Type B pancreatic cell (in vitro differentiated cells): ENCODE measurements at regions not wholly inside any gene's neighbourhood (a gene's known extent, or its start where the extent isn't known, plus 50 kb on each side); places are given as distances from the start of the nearest gene placed in this dataset.
A peak's percentile ranks its signal among the peaks of the same experiment; 100 is the strongest.

Experiments used
- DNase-seq: peaks from one replicate; pipeline ENCODE4 v3.0.0; 2021; ENCODE audit warnings: mixed read lengths; ENCODE audit not compliant: unreplicated experiment; ENCODE audit errors: extremely low spot score
- H3K27ac Mint-ChIP-seq: 2 replicates; pipeline ENCODE4 v1.8.0; 2021; ENCODE audit warnings: mild to moderate bottlenecking, mixed read lengths
- H3K27me3 Mint-ChIP-seq: 2 replicates; pipeline ENCODE4 v1.8.0; 2021; ENCODE audit warnings: mixed read lengths
- H3K36me3 Mint-ChIP-seq: 2 replicates; pipeline ENCODE4 v1.8.0; 2021; ENCODE audit warnings: mixed read lengths
- H3K4me1 Mint-ChIP-seq: one replicate; pipeline ENCODE4 v1.8.0; 2021; ENCODE audit warnings: mixed read lengths; ENCODE audit not compliant: unreplicated experiment
- H3K4me3 Mint-ChIP-seq: 2 replicates; pipeline ENCODE4 v1.8.0; 2021; ENCODE audit warnings: mild to moderate bottlenecking, mixed read lengths
- H3K9me3 Mint-ChIP-seq: 2 replicates; pipeline ENCODE4 v1.8.0; 2021; ENCODE audit warnings: mixed read lengths
- CTCF ChIP-seq: fragments of 200-600 bp; sonication (generic); conservative IDR thresholded peaks from 2 replicates; pipeline ENCODE4 v1.5.0; 2021; ENCODE audit warnings: antibody characterized with exemption, mild to moderate bottlenecking

DNA sequence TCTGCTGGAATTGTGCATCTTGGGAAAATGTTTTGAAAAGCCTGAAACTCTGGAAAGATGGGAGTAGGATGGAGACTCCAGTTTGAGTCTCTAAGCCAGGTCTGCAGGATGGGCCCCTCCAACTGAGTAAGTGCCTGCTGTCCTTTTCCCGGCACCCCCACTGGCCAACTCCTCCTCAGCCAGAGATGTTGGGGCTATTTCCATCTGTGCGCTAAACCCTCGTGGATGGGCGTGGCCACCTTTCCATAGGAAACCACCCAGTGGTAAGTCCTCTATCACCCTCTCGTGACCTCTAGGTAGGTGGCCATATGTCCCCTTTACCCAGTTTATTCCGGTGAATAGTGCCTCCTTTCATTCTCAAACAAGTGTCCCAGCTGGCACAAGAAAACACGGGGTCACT is 250.9 kb downstream of the TOMM20 start:
- no peaks in the 10 kb centered on the region for H3K36me3 Mint-ChIP-seq
- H3K4me1 Mint-ChIP-seq: peaks cover 36% of the 10 kb centered on the region
- no peak for TF ChIP-seq CTCF
- no peak for DNase-seq
- no peak overlapping the region for H3K27ac Mint-ChIP-seq
- H3K9me3 Mint-ChIP-seq: no peaks in the 10 kb centered on the region
- H3K27me3 Mint-ChIP-seq: no peaks in the 10 kb centered on the region
- H3K4me3 Mint-ChIP-seq: no peak overlapping the region

DNA sequence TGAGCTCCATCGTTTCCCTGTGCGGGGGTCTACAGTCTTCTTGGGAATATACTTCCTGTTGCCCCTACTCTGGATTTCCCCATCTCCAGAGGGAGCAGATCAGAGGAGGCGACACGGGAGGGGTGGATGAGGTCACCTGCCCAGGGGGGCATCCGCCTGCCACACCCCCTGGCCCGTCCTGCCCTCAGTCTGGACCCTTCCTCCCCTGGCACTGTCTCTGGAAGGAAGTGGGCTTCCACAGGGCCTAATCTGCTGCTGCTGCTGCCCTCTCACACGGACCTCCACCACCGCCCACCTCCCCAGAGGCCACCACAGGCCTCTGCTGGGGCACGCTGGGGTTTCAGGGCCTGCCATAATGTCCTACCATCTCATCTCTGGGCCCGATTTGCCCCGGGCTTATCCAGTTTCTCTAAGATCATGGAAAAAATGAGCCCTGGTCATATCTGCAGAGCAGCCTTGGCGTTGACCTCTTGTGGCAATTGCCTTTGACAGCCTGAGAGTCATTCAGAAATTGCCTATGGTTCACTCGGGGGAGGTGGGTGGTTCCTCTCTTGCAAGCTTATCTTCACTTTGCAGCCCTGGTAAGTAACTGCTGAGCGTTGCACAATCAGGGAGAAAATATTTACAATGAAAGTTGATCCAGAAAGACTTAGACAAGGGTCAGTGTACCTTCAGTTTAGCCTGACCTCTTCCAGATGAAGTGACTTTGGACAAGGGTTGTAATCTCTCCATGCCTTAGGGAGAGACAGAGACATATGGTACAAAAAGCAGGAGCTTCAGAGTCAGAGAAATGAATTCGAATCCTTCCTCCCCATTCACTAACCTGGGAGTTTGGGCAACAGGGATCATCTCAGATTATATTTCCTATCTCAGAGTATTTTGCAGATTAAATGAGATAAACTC is 252.4 kb downstream of the TOMM20 start:
- Mint-ChIP-seq H3K4me3 (no peak overlapping the region), H3K27ac (peak overlapping the region; percentile 66), H3K36me3 (no peaks in the 10 kb centered on the region), H3K27me3 (no peaks in the 10 kb centered on the region), H3K4me1 (peaks cover 34% of the 10 kb centered on the region), H3K9me3 (no peaks in the 10 kb centered on the region)
- DNase-seq: no peak
- TF ChIP-seq CTCF: no peak

GRCh38 chr1:234875328-234875952 is 253.2 kb downstream of the TOMM20 start:
- Mint-ChIP-seq H3K4me3 (no peak overlapping the region), H3K27ac (no peak overlapping the region), H3K36me3 (no peaks in the 10 kb centered on the region), H3K9me3 (no peaks in the 10 kb centered on the region), H3K4me1 (peaks cover 37% of the 10 kb centered on the region), H3K27me3 (no peaks in the 10 kb centered on the region)
- TF ChIP-seq CTCF: no peak
- no peak for DNase-seq

GRCh38 chr1:234874291-234875288 is 254.0 kb downstream of the TOMM20 start:
- Mint-ChIP-seq H3K9me3 (no peaks in the 10 kb centered on the region), H3K4me3 (no peak overlapping the region), H3K4me1 (peaks cover 43% of the 10 kb centered on the region), H3K36me3 (no peaks in the 10 kb centered on the region), H3K27ac (no peak overlapping the region), H3K27me3 (no peaks in the 10 kb centered on the region)
- DNase-seq: no peak
- no peak for TF ChIP-seq CTCF

DNA sequence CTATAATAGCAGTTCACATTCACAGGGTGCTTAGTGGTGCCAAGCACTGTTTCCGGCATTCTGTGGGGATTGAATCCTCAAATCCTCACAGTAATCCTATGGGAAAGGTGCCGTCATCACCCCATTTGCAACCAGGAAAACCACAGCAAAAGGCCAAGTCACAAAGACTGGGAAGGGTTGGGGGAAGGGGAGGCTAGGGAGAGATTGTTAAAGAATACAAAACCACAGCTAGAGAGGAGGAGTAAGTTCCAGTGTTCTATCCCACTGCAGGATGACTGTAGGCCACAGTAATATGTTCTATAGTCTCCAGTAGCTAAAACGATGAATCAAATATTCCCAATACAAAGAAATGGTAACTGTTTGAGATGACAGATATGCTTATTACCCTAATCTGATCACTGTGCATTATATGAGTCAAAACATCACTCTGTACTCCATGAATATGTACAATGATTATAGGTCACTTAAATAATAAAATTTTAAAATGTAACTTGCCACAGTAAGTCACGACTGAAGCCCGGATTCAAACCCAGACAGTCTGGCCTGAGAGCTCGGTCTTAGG is 256.8 kb downstream of the TOMM20 start:
- no peaks in the 10 kb centered on the region for H3K36me3 Mint-ChIP-seq
- DNase-seq: no peak
- peaks cover 55% of the 10 kb centered on the region for H3K4me1 Mint-ChIP-seq
- H3K27me3 Mint-ChIP-seq: no peaks in the 10 kb centered on the region
- no peak overlapping the region for H3K4me3 Mint-ChIP-seq
- TF ChIP-seq CTCF: no peak
- H3K9me3 Mint-ChIP-seq: no peaks in the 10 kb centered on the region
- no peak overlapping the region for H3K27ac Mint-ChIP-seq
